ENCODE measurements at regions not wholly inside any gene's neighbourhood (a gene's known extent, or its start where the extent isn't known, plus 50 kb on each side); places are given as distances from the start of the nearest gene placed in this dataset.

GRCh38 chr5:30764704-30765103, 428.8 kb upstream of the CDH6 start:
- Histone ChIP-seq H3K36me3 (ENCODE audit: control insufficient read depth, insufficient read depth, low read length) (no peaks in the 10 kb centered on the region), H3K9ac (ENCODE audit: low read depth, low read length) (no peak overlapping the region), H3K27me3 (ENCODE audit: control insufficient read depth, insufficient read depth, low read length) (no peaks in the 10 kb centered on the region), H3K9me3 (ENCODE audit: control insufficient read depth, insufficient read depth, low read length) (no peaks in the 10 kb centered on the region), H3K4me3 (ENCODE audit: low read depth, low read length) (no peak overlapping the region), H3K4me1 (ENCODE audit: control insufficient read depth, insufficient read depth, low read length) (no peaks in the 10 kb centered on the region)

GRCh38 chr5:30759731-30760130, 433.8 kb upstream of the CDH6 start:
- Histone ChIP-seq H3K36me3 (ENCODE audit: control insufficient read depth, insufficient read depth, low read length) (no peaks in the 10 kb centered on the region), H3K9me3 (ENCODE audit: control insufficient read depth, insufficient read depth, low read length) (no peaks in the 10 kb centered on the region), H3K4me1 (ENCODE audit: control insufficient read depth, insufficient read depth, low read length) (no peaks in the 10 kb centered on the region), H3K4me3 (ENCODE audit: low read depth, low read length) (no peak overlapping the region), H3K27me3 (ENCODE audit: control insufficient read depth, insufficient read depth, low read length) (no peaks in the 10 kb centered on the region), H3K9ac (ENCODE audit: low read depth, low read length) (no peak overlapping the region)

- H3K9me3 ChIP-seq (ENCODE audit: control insufficient read depth, insufficient read depth, low read length): no peaks in the 10 kb centered on the region
- H3K9ac ChIP-seq (ENCODE audit: low read depth, low read length): no peak overlapping the region
- H3K4me1 ChIP-seq (ENCODE audit: control insufficient read depth, insufficient read depth, low read length): no peaks in the 10 kb centered on the region
- H3K27me3 ChIP-seq (ENCODE audit: control insufficient read depth, insufficient read depth, low read length): no peaks in the 10 kb centered on the region
- no peaks in the 10 kb centered on the region for H3K36me3 ChIP-seq (ENCODE audit: control insufficient read depth, insufficient read depth, low read length)
- no peak overlapping the region for H3K4me3 ChIP-seq (ENCODE audit: low read depth, low read length)
Measured at GRCh38 chr5:30752015-30752414, 441.5 kb upstream of the CDH6 start.

GRCh38 chr5:30749971-30750370, 443.5 kb upstream of the CDH6 start:
- Histone ChIP-seq H3K4me1 (ENCODE audit: control insufficient read depth, insufficient read depth, low read length) (no peaks in the 10 kb centered on the region), H3K36me3 (ENCODE audit: control insufficient read depth, insufficient read depth, low read length) (no peaks in the 10 kb centered on the region), H3K9ac (ENCODE audit: low read depth, low read length) (no peak overlapping the region), H3K27me3 (ENCODE audit: control insufficient read depth, insufficient read depth, low read length) (no peaks in the 10 kb centered on the region), H3K4me3 (ENCODE audit: low read depth, low read length) (no peak overlapping the region), H3K9me3 (ENCODE audit: control insufficient read depth, insufficient read depth, low read length) (no peaks in the 10 kb centered on the region)

GRCh38 chr5:30747412-30747811, 446.1 kb upstream of the CDH6 start:
- no peaks in the 10 kb centered on the region for H3K36me3 ChIP-seq (ENCODE audit: control insufficient read depth, insufficient read depth, low read length)
- no peaks in the 10 kb centered on the region for H3K9me3 ChIP-seq (ENCODE audit: control insufficient read depth, insufficient read depth, low read length)
- H3K4me1 ChIP-seq (ENCODE audit: control insufficient read depth, insufficient read depth, low read length): no peaks in the 10 kb centered on the region
- no peak overlapping the region for H3K9ac ChIP-seq (ENCODE audit: low read depth, low read length)
- no peak overlapping the region for H3K4me3 ChIP-seq (ENCODE audit: low read depth, low read length)
- no peaks in the 10 kb centered on the region for H3K27me3 ChIP-seq (ENCODE audit: control insufficient read depth, insufficient read depth, low read length)

GRCh38 chr5:30736669-30737068, 456.8 kb upstream of the CDH6 start:
- H3K4me1 ChIP-seq (ENCODE audit: control insufficient read depth, insufficient read depth, low read length): no peaks in the 10 kb centered on the region
- no peak overlapping the region for H3K9ac ChIP-seq (ENCODE audit: low read depth, low read length)
- H3K4me3 ChIP-seq (ENCODE audit: low read depth, low read length): no peak overlapping the region
- H3K27me3 ChIP-seq (ENCODE audit: control insufficient read depth, insufficient read depth, low read length): no peaks in the 10 kb centered on the region
- H3K36me3 ChIP-seq (ENCODE audit: control insufficient read depth, insufficient read depth, low read length): no peaks in the 10 kb centered on the region
- H3K9me3 ChIP-seq (ENCODE audit: control insufficient read depth, insufficient read depth, low read length): no peaks in the 10 kb centered on the region

DNA sequence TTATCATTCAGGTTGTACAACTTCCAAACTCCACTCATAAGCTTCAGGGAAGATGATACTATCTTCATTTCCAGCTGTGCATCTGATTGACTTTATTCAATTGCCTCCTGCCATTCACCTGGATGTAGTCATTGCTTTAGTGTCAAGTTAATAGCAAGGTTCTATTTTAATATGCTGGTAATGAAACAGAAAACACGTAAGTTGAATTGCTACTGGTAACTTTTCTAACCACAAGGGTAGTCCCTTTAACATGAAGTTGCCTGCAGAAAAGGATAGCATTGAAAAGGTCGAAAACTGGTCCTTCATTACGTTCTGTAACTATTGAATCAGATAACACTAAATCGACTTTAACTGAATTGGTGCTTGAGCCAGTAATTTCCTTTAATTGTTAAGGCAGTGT, 459.4 kb upstream of the CDH6 start:
- H3K27me3 ChIP-seq (ENCODE audit: control insufficient read depth, insufficient read depth, low read length): no peaks in the 10 kb centered on the region
- H3K4me1 ChIP-seq (ENCODE audit: control insufficient read depth, insufficient read depth, low read length): no peaks in the 10 kb centered on the region
- H3K9me3 ChIP-seq (ENCODE audit: control insufficient read depth, insufficient read depth, low read length): no peaks in the 10 kb centered on the region
- no peaks in the 10 kb centered on the region for H3K36me3 ChIP-seq (ENCODE audit: control insufficient read depth, insufficient read depth, low read length)
- H3K9ac ChIP-seq (ENCODE audit: low read depth, low read length): no peak overlapping the region
- no peak overlapping the region for H3K4me3 ChIP-seq (ENCODE audit: low read depth, low read length)

- Histone ChIP-seq H3K4me3 (ENCODE audit: low read depth, low read length) (no peak overlapping the region), H3K9me3 (ENCODE audit: control insufficient read depth, insufficient read depth, low read length) (no peaks in the 10 kb centered on the region), H3K27me3 (ENCODE audit: control insufficient read depth, insufficient read depth, low read length) (no peaks in the 10 kb centered on the region), H3K4me1 (ENCODE audit: control insufficient read depth, insufficient read depth, low read length) (no peaks in the 10 kb centered on the region), H3K36me3 (ENCODE audit: control insufficient read depth, insufficient read depth, low read length) (no peaks in the 10 kb centered on the region), H3K9ac (ENCODE audit: low read depth, low read length) (no peak overlapping the region)
Measured at GRCh38 chr5:30725073-30725472, 468.4 kb upstream of the CDH6 start.

DNA sequence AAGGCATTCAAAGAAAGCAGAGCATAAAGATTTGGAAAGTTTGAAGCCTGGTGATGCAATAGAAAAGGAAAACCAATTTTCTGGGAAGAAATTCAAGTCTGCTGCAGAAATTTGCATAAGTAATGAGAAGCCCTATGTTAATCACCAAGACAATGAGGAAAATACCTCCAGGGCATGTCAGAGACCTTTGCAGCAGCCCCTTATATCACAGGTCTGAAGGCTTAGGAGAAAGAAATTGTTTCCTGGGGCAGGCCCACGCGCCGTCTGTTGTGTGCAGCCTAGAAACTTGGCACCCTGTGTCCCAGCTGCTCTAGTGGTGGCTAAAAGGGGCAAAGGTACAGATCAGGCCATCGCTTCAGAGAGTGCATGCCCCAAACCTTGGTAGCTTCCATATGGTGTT, 495.3 kb upstream of the CDH6 start:
- Histone ChIP-seq H3K9ac (ENCODE audit: low read depth, low read length) (no peak overlapping the region), H3K27me3 (ENCODE audit: control insufficient read depth, insufficient read depth, low read length) (no peaks in the 10 kb centered on the region), H3K9me3 (ENCODE audit: control insufficient read depth, insufficient read depth, low read length) (no peaks in the 10 kb centered on the region)

GRCh38 chr5:30693326-30693725, 500.2 kb upstream of the CDH6 start:
- H3K27me3 ChIP-seq (ENCODE audit: control insufficient read depth, insufficient read depth, low read length): no peaks in the 10 kb centered on the region
- H3K4me1 ChIP-seq (ENCODE audit: control insufficient read depth, insufficient read depth, low read length): no peaks in the 10 kb centered on the region
- H3K4me3 ChIP-seq (ENCODE audit: low read depth, low read length): no peak overlapping the region
- no peaks in the 10 kb centered on the region for H3K9me3 ChIP-seq (ENCODE audit: control insufficient read depth, insufficient read depth, low read length)
- H3K9ac ChIP-seq (ENCODE audit: low read depth, low read length): no peak overlapping the region
- no peaks in the 10 kb centered on the region for H3K36me3 ChIP-seq (ENCODE audit: control insufficient read depth, insufficient read depth, low read length)

More for the DNA sequence above, 495.3 kb upstream of the CDH6 start:
- Histone ChIP-seq H3K4me3 (ENCODE audit: low read depth, low read length) (no peak overlapping the region), H3K4me1 (ENCODE audit: control insufficient read depth, insufficient read depth, low read length) (no peaks in the 10 kb centered on the region), H3K36me3 (ENCODE audit: control insufficient read depth, insufficient read depth, low read length) (no peaks in the 10 kb centered on the region)

DNA sequence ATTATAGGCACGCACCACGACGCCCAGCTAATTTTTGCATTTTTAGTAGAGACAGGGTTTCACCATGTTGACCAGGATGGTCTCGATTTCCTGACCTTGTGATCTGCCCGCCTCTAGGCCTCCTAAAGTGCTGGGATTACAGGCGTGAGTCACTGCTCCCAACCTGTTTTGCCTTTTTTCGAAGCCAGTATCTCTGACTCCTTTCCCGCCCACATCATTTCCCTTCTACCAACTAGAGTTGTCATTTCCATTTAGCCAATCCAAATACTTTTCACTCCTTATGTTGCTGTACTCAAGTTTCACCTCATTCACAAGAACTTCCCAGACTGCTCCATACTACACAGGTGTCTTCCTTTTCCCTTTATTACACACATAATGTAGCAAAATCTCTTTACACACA, 502.6 kb upstream of the CDH6 start:
- H3K4me3 ChIP-seq (ENCODE audit: low read depth, low read length): no peak overlapping the region
- H3K4me1 ChIP-seq (ENCODE audit: control insufficient read depth, insufficient read depth, low read length): no peaks in the 10 kb centered on the region
- no peak overlapping the region for H3K9ac ChIP-seq (ENCODE audit: low read depth, low read length)
- no peaks in the 10 kb centered on the region for H3K27me3 ChIP-seq (ENCODE audit: control insufficient read depth, insufficient read depth, low read length)
- no peaks in the 10 kb centered on the region for H3K9me3 ChIP-seq (ENCODE audit: control insufficient read depth, insufficient read depth, low read length)
- no peaks in the 10 kb centered on the region for H3K36me3 ChIP-seq (ENCODE audit: control insufficient read depth, insufficient read depth, low read length)

GRCh38 chr5:30687461-30687860, 506.0 kb upstream of the CDH6 start:
- no peaks in the 10 kb centered on the region for H3K27me3 ChIP-seq (ENCODE audit: control insufficient read depth, insufficient read depth, low read length)
- H3K4me3 ChIP-seq (ENCODE audit: low read depth, low read length): no peak overlapping the region
- no peaks in the 10 kb centered on the region for H3K4me1 ChIP-seq (ENCODE audit: control insufficient read depth, insufficient read depth, low read length)
- no peaks in the 10 kb centered on the region for H3K36me3 ChIP-seq (ENCODE audit: control insufficient read depth, insufficient read depth, low read length)
- H3K9me3 ChIP-seq (ENCODE audit: control insufficient read depth, insufficient read depth, low read length): no peaks in the 10 kb centered on the region
- H3K9ac ChIP-seq (ENCODE audit: low read depth, low read length): no peak overlapping the region

DNA sequence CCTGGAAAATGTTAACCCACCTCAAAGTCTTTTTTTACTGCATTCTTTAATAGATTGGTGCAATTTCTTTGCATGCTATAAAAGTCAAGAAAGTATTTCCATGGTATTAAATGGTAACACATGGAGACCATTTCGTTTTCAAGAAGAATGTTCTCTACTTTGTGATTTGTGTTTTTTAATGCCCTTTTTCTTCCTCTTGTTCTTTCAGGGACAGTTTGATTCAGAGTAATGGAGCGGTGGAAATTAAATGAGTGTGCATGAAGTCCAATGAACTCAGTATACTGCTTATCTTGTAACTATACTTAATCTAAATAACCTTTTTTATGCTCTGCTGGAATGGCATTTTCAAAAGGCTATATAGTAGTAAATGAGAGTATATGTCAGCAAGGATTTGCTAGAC, 507.0 kb upstream of the CDH6 start:
- Histone ChIP-seq H3K36me3 (ENCODE audit: control insufficient read depth, insufficient read depth, low read length) (no peaks in the 10 kb centered on the region), H3K9me3 (ENCODE audit: control insufficient read depth, insufficient read depth, low read length) (no peaks in the 10 kb centered on the region), H3K27me3 (ENCODE audit: control insufficient read depth, insufficient read depth, low read length) (no peaks in the 10 kb centered on the region), H3K4me1 (ENCODE audit: control insufficient read depth, insufficient read depth, low read length) (no peaks in the 10 kb centered on the region), H3K9ac (ENCODE audit: low read depth, low read length) (no peak overlapping the region), H3K4me3 (ENCODE audit: low read depth, low read length) (no peak overlapping the region)
